Ureter (tissue), 1 donor: ENCODE measurements at regions not wholly inside any gene's neighbourhood (a gene's known extent, or its start where the extent isn't known, plus 50 kb on each side); places are given as distances from the start of the nearest gene placed in this dataset.
"Not testable (repeated sequence)": the region's sequence is repeated elsewhere in the genome, so short reads cannot be mapped to it uniquely, and the experiment has no call there.

ENCODE experiments used
- DNase-seq: peaks from one replicate; pipeline ENCODE4 v3.0.0-alpha.2; 2020; ENCODE audit warnings: low spot score
- donor health status: DM: yes; HTN: yes; CAD: no.

DNA sequence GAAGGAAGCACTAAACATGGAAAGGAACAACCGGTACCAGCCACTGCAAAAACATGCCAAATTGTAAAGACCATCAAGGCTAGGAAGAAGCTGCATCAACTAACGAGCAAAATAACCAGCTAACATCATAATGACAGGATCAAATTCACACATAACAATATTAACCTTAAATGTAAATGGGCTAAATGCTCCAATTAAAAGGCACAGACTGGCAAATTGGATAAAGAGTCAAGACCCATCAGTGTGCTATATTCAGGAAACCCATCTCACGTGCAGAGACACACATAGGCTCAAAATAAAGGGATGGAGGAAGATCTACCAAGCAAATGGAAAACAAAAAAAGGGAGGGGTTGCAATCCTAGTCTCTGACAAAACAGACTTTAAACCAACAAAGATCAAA lies 126.3 kb upstream of the CAV2 start:
- not testable (repeated sequence) for DNase-seq

DNA sequence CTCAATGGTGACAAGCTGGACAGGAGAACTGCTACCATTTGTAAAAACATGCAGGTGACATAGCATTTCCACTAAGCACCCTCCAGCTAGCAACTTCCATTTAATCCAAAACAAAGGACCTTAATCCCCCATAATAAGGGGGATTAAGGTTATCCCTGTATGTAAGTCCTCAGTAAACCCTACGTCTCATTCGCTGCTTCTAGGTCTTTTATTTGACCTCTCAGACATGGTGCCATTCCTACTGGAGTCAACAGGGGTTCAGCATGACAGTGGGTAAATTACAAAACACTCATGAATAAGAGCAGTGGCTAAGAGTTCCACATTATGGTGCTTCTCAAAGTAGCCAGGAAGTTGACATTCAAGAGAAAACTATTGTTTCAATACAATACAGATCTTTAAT lies 121.8 kb upstream of the CAV2 start:
- DNase-seq: no peak

DNA sequence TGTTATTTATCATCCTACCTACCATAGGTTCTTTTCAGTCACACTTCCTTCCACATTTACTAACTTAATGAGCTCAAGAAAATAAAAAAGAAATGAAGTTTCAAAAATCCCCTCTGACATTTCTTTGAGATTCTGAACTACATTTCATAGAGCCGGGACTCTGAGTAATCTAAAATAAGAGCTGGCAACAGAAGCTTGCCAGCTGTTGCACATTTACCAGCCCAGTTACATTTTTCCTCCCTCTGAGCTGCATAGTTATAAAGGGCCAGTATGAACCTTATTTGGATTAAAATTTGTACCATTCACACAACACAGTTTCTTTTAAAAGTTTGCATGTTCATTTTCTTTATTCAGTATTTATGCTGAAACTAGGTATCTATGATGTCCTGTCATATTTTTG lies 119.5 kb upstream of the CAV2 start:
- DNase-seq: no peak

DNA sequence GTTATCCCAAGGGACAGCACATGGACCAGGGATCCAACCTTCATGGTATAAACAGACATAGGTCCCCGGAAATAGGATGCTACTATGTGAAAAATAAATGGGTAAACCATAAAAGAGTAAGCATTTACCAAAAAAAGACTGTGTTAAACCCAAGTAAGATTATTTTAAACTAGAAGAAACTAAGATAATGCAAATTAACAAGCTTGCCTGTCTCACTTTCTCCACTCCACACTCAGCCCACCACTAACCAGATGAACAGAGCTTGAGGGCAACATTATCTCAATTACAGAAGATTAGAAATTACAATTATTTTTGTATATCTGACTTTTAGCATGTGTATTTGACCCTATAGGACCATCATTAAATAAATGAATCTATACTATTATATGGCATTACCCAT lies 117.2 kb upstream of the CAV2 start:
- no peak for DNase-seq

DNA sequence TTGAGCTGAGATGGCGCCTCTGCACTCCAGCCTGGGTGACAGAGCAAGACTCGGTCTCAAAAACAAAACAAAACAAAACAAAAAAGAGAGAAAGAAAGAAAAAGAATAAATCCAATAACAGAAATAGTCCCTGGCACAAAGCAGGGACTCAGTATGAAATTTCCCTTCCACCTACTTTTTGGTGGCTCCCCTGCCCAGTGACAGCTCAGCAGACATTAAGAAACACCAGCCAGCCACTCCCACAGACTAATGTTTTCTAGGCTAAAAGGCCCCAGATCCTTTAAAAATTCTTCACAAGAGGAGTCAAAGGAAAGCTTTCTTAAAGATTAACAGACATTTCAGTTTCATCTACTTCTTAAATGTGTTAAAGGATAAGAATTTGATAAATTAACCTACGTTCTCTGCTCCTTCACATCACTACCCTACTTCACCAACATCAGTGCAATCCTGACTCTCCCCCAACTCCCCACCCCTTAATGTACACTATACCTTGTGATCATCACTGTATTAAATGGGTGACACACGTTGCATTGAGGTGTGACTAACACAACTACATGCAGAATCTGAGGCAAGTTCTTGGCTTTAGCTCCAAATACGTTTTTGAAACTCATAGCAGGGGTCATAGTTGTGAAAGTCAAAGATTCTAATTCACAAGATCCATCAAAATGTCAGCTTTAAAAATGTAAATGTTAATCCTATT lies 114.5 kb upstream of the CAV2 start:
- DNase-seq: no peak

DNA sequence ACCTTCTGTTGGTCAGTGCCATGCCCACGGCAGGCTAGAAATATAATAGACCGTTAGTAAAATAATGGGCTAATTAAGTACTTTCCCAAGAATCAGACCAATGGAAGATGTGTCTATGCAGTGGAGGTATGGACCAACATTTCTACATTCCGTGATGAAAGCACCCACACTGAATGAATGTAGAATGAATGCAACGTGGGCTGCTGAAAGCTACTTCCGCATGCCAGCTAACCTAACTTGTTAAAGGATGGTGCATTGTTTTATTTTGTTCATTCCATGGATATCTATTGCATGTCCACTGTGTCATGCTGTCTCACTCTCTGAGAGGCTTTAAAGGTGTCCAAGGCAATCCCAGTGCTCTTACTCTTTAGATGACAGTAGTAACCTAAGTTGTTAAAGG lies 112.9 kb upstream of the CAV2 start:
- no peak for DNase-seq

DNA sequence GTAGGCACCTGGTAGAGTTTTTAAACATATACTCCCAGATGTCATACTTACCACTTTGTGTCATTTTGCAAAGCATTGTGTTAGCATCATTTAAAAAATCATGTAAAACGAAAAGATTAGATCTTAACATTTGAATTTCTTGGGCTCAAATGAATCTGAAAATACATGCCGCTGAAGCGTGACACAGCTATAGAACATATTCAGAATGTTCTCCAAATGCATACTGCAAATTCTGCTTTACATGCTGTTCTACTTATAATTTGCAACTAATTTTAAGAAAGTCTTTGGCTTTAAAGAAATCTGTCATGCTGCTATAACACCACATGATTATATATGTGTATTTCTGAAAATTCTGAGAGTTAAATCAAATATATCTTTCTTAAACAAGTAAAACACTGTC lies 109.2 kb upstream of the CAV2 start:
- no peak for DNase-seq

DNA sequence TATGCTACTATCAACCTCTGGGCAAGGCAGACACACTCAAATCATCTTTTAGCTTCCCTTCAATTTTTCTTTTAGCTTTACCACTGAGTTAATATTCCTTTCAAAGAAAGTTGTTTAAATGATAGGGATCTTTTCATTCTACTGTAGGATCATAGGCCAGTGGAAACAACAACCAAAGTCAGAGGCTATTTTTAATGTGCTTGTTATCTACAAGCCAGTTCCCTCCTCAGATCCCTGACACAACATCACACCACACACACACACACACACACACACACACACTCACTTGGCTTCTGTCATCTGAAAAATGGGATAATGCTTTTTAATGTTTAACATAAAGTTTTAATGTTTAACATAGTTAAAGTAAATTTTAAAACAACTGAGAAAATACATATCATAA lies 106.7 kb upstream of the CAV2 start:
- DNase-seq: no peak

DNA sequence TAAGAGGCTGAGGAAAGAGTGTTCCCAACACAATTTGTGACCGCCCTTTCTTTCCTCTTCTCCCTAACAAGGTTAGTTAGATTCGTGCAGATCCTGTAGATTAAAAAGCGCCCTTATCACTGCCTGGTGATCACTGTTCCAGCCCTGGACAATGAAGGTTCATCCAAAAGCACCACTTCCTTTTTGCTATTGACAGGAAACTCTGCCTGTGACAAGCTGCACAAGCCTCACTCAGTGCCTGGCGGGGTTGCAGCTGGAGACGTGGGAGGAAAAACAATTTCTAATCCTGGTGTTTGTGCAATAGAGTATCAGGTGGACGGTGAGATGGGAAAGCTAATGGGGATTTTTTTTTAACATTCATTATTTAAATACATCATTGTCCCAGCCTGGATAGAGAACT lies 105.9 kb upstream of the CAV2 start:
- DNase-seq: no peak

DNA sequence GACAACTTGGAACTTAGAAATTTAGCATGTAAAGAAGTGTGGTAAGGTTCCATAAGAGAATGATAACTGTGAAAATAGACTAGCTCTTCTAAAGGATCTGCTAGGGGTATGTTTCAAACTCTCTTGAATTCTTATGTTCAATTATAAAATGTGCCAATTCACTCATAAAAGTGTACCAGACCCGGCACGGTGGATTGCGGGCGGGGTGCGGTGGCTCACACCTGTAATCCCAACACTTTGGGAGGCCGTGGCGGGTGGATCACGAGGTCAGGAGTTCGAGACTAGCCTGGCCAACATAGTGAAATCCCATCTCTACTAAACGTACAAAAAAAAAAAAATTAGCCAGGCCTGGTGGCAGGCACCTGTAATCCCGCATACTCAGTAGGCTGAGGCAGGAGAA lies 105.4 kb upstream of the CAV2 start:
- DNase-seq: no peak

DNA sequence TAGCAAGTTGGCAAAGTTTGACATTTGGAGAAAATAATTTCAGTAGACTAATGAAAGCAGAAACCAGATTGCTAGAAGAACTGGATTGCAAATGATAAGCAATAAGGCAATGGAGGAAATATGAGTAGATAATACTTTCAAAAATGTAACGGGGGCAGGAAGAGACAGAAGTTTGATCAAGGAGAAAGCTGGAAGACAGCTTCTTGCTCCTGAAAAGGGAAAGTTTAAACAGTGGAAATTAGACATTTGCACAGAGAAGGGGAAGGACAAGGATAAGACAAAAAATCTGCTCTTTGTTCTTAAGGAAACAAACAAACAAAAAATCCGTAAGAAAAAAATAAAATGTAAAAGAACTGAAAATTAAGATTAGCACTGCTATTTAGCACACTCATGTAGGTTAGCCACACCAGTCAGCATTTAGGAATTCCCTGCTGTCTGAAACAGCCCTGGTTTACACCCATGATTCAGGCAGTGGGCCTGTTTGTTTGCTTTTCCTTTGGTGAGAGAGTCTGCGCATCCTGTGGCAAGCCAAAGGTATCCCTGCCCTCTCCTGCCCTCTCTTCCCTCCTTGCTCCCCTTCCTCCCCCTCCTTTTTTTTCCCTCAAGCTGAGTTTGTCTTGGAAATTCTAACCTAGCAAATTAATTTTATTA lies 104.3 kb upstream of the CAV2 start:
- no peak for DNase-seq

DNA sequence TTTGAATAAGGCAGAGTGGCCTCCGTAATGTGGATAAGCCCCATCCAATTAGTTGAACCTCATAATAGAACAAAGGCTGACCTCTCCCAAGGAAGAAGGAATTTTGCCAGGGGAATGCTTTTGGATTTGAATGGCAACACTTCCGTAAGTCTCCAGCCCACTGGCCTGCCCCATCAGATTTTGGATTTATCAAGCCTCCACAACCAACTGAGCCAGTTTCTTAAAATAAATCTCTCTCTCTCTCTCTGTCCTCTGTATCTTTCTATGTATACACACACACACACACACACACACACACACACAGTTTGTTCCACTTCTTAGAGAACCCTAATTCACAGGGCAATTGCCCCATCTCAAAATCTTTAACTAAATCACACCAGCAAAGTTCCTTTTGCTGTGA lies 100.9 kb upstream of the CAV2 start:
- no peak for DNase-seq

DNA sequence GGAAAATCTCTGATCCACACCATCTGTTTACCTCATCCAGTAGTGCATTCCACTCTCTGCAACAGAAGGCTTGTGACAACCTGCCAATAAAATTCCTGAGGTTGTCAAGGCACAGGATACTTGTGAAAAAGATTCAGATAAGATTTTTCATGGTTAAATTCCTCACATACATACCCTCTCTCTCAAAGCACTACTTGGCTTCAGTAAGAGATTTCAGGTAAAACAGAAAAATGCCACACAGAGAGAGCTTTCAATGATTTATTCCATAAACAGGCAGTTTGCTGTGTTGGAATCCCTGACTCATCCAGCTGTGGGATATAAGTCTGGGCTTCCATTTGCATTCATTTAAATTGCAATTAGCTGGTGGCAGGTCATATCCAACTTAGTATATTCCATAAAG lies 99.7 kb upstream of the CAV2 start:
- no peak for DNase-seq

DNA sequence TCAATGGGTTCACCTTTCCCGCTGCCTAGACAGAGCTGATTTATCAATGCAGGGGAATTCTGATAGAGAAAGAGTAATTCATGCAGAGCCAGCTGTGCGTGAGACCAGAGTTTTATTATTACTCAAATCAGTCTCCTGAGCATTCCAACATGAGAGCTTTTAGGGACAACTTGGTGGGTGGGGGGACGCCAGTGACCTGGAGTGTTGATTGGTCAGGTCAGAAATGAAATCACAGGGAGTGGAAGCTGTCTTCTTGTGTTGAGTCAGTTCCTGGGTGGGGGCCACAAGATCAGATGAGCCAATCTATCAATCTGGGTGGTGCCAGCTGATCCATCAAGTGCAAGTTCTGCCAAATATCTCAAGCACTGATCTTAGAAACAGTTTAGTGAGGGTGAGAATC lies 99.0 kb upstream of the CAV2 start:
- no peak for DNase-seq

DNA sequence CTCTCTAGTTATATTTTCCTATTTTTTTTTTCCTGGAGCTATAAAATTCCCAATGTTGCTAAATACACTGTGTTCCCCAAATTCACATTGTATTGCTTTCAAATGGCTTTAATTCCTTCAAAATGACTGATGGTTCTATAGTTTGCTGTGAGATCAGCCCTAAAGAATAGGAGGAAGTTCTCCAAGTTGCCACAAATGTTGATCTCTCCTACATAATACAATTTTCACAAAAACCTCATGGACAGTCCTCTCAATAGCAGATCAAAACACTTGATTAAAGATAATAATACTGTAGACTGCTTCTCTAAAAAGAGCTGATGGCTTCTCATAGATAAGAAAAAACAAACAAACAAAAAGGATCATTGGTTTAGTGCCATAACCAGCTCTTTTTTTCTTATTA lies 97.8 kb upstream of the CAV2 start:
- no peak for DNase-seq

DNA sequence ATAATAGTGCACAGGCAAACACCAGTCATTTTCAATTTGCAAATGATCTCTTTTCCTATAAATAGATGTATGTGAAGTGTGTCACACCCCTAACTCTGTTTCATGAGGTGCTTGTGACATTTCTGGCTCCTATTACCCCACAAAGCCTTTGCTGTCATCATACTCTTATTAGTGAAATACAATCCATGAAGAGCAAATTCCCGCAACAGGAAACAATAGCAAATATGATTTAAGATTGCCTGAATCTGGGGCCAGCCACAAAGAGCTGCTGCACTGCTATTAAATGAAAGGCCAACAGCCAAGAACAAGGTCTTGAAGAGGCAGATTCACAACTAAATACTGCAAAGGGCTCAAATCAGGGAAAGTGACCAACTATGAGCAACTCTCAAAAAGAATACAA lies 96.3 kb upstream of the CAV2 start:
- no peak for DNase-seq

DNA sequence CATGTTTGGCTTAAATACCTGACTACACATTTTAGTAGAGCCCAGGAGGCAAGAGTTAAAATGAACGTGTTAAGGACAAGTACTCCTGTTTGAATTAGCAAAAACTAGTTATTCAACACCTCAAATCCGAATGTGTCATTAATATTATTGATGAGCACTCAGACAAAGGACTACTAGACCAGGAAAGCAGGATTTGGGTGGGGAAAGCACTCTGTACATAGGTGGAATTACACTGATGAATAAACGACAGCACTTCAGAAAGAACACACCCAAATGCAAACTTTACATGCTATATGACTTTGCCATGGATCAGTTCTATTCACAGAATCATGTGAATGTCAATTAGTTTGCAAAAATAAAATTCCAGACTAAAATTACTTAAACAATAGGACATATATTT lies 95.1 kb upstream of the CAV2 start:
- DNase-seq: no peak

DNA sequence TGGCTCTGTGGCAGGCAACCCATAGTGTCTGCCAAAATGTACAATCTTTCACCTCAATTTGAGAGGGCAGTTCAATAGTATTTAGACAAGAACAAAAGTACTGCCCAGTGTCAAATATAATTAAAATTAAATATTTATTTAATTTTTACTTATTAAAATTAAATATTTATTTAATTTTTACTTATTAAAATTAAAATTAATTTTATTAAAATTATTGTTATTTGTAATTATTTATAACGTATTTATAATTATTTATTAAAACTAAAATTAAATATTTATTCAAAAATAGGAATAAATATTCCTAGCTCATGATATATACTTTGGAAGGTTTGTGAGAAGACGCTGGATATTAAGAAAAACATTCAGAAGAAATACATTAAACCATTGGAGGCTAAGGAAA lies 93.7 kb upstream of the CAV2 start:
- no peak for DNase-seq

DNA sequence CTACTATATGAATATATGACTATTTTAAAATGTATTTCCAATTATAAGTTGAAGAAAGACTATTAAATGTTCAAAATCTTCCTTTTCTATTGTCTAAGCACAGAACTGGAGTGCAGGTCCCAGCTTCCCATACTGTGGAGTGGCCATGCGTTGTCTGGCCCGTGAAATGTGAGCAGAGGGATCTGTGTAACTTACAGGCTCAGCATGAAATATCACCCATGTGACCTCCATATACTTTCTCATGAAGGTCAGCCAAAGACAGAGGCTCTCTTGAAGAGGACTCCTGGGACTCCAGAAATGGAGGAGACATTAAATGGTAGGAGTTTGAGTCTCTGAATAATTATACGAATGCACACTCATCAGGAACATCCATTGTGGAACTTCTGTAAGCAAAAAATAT lies 92.4 kb upstream of the CAV2 start:
- DNase-seq: no peak

DNA sequence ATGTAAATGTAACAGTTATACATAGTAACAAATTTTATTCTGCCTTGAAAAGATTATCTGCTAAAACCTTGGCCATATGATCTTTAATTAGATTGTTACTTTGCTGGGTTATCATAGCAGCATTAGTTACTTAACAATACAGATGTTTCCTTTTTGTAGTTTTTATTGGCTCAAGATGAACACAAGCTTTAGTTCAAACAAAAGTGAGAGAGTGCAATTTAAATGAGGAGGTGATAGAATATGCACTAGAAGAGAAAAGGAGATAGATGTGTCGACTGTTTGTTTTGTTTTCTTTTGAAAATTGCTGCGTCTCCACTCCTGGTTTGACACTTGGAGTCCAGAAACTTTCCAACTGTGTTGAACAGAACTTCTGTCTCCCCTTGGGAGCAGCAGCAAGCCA lies 91.4 kb upstream of the CAV2 start:
- no peak for DNase-seq

DNA sequence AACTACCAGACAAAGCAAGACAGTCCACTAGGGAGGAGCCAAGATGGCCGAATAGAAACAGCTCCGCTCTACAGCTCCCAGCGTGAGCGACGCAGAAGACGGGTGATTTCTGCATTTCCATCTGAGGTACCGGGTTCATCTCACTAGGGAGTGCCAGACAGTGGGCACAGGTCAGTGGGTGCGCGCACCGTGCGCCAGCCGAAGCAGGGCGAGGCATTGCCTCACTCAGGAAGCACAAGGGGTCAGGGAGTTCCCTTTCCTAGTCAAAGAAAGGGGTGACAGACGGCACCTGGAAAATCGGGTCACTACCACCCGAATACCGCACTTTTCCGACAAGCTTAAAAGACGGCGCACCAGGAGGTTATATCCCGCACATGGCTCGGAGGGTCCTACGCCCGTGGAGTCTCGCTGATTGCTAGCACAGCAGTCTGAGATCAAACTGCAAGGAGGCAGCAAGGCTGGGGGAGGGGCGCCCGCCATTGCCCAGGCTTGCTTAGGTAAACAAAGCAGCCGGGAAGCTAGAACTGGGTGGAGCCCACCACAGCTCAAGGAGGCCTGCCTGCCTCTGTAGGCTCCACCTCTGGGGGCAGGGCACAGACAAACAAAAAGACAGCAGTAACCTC lies 90.6 kb upstream of the CAV2 start:
- DNase-seq: not testable (repeated sequence)

DNA sequence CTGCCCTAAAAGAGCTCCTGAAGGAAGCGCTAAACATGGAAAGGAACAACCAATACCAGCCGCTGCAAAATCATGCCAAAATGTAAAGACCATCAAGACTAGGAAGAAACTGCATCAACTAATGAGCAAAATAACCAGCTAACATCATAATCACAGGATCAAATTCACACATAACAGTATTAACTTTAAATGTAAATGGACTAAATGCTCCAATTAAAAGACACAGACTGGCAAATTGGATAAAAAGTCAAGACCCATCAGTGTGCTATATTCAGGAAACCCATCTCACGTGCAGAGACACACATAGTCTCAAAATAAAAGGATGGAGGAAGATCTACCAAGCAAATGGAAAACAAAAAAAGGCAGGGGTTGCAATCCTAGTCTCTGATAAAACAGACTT lies 88.8 kb upstream of the CAV2 start:
- DNase-seq: not testable (repeated sequence)

DNA sequence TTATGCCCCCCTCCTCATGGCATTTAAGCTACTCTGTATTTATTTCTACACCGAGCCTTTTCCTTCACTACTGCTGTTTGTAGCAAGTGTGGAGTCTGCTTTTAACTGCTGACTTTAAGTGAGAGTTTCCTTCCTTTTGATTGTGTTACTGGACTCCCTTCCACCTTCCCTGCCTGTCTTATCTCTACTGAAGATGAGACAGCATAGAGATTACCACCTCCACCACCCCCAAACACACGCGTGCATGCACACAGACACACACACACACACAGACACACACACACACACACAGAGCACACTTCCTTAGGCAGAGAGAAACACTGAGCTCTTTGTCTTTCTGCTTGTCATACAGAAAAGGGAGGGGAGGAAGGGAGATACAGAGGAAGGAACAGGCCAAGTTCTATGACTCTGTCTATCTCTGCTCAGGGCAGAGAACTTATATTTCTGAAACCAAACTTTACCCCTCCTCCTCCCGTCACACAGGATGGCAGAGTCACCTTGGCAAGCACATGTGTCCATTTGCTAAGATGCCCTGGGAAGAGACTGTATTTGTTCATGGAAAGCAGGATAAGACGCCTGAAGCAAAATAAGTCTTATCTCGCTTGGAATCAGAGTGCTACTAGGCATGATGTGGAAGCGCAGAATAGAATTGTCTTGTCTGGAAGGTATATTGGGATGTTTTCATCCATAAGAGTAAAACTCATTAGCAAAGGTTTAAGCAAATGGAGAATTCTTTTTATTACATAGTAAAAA lies 81.8 kb upstream of the CAV2 start:
- no peak for DNase-seq
